Ovary (tissue), 1 donor: ENCODE measurements at regions not wholly inside any gene's neighbourhood (a gene's known extent, or its start where the extent isn't known, plus 50 kb on each side); places are given as distances from the start of the nearest gene placed in this dataset.

Source experiments
- EP300 ChIP-seq: sonication (generic); formaldehyde crosslinking; IDR thresholded peaks from one replicate; pipeline ENCODE4 v1.6.1; 2017; ENCODE audit warnings: antibody characterized with exemption
- POLR2A ChIP-seq: fragments of 450-650 bp; IDR thresholded peaks from one replicate; pipeline ENCODE4 v1.6.1; 2017; ENCODE audit warnings: antibody characterized with exemption, mild to moderate bottlenecking, moderate library complexity

- TF ChIP-seq EP300 (no peak), POLR2A (no peak)
These were observed 91.4 kb upstream of the GSE1 start for GRCh38 chr16:85521552-85522307.
